ENCODE measurements at regions not wholly inside any gene's neighbourhood (a gene's known extent, or its start where the extent isn't known, plus 50 kb on each side); places are given as distances from the start of the nearest gene placed in this dataset.

GRCh38 chr20:52780462-52780861, 191.7 kb upstream of the TSHZ2 start:
- no peak overlapping the region for H3K23ac ChIP-seq (ENCODE audit: low read depth, low read length)
- H3K56ac ChIP-seq (ENCODE audit: extremely low read depth, insufficient read depth, low read length), result no peak overlapping the region
- H4K91ac ChIP-seq (ENCODE audit: insufficient read depth, low read depth, low read length), result no peak overlapping the region
- no peak overlapping the region for H2BK15ac ChIP-seq (ENCODE audit: low read depth, low read length)
- H2AK5ac ChIP-seq (ENCODE audit: low read depth, low read length), result no peak overlapping the region
- TF ChIP-seq RAD21 (IDR thresholded peaks at IDR 0.05; ENCODE audit: low read length) (no peak), FOS (IDR thresholded peaks at IDR 0.05; ENCODE audit: low read depth, low read length) (no peak), MAZ (IDR thresholded peaks at IDR 0.05; ENCODE audit: borderline replicate concordance, low read depth, low read length) (no peak), CHD1 (IDR thresholded peaks at IDR 0.05; ENCODE audit: low read depth, low read length) (no peak), RCOR1 (IDR thresholded peaks at IDR 0.05; ENCODE audit: insufficient replicate concordance, low read length) (no peak), MAFK (IDR thresholded peaks at IDR 0.05; ENCODE audit: low read depth, low read length) (no peak), USF2 (IDR thresholded peaks at IDR 0.05; ENCODE audit: low read depth, low read length) (no peak), POLR2A (IDR thresholded peaks at IDR 0.05; ENCODE audit: low read depth, low read length) (no peak), MXI1 (IDR thresholded peaks at IDR 0.05; ENCODE audit: borderline replicate concordance, low read depth, low read length) (no peak), NFE2L2 (IDR thresholded peaks at IDR 0.05; ENCODE audit: low read depth, low read length) (no peak), BHLHE40 (IDR thresholded peaks at IDR 0.05; ENCODE audit: low read depth, low read length) (no peak)
- no peak overlapping the region for H2BK5ac ChIP-seq (ENCODE audit: low read depth, low read length, poor library complexity, severe bottlenecking)
- no peaks in the 10 kb centered on the region for H3K79me1 ChIP-seq (ENCODE audit: low read depth in 1 of 2, low read length in 2 of 2)
- in situ Hi-C loops (cut with MboI; ENCODE audit: low sequenced_read_pairs), result no loop called here
- no peak overlapping the region for H4K8ac ChIP-seq (ENCODE audit: low read depth in 2 of 2, low read length in 2 of 2)
- H2AK9ac ChIP-seq (replicated peaks; ENCODE audit: low read depth, low read length, poor library complexity), result no peak overlapping the region
- no peaks in the 10 kb centered on the region for H3K4me1 ChIP-seq (ENCODE audit: control insufficient read depth, insufficient read depth, low read length)
- no peaks in the 10 kb centered on the region for H3K27me3 ChIP-seq (ENCODE audit: control insufficient read depth, insufficient read depth, low read length)
- H4K20me1 ChIP-seq (ENCODE audit: insufficient read depth, low read length), result no peaks in the 10 kb centered on the region
- no peak overlapping the region for H4K5ac ChIP-seq (ENCODE audit: low read depth, low read length)
- H3K14ac ChIP-seq (replicated peaks; ENCODE audit: low read depth, low read length), result no peak overlapping the region
- no peak overlapping the region for H3K18ac ChIP-seq (ENCODE audit: low read depth, low read length)
- no peak overlapping the region for H3K4ac ChIP-seq (ENCODE audit: low read depth, low read length)
- WGBS, 2 experiments (ENCODE audit: extremely low coverage in 2 of 2, insufficient read length in 1 of 2), result no CpG with 5 or more reads among the region's 2 CpGs
- no TSS peak for BruUV-seq (replicated peaks)
- H2BK120ac ChIP-seq (ENCODE audit: low read depth, low read length), result no peak overlapping the region
- ChIA-PET POLR2A (ENCODE audit: unreplicated experiment) (no interaction called here), CTCF (no interaction called here)
- intact Hi-C loops (cut with micrococcal nuclease), result no loop called here
- DNase-seq (no peak), ATAC-seq (ENCODE audit: low read depth) (no peak)
- no peaks in the 10 kb centered on the region for H3K36me3 ChIP-seq (ENCODE audit: control insufficient read depth, insufficient read depth, low read length)
- H2BK20ac ChIP-seq (ENCODE audit: low read depth, low read length), result no peak overlapping the region
- H3K9me1 ChIP-seq (ENCODE audit: insufficient read depth, low read length), result no peaks in the 10 kb centered on the region
- H2AFZ ChIP-seq (replicated peaks; ENCODE audit: low read length, poor library complexity), result no peak overlapping the region
- no peak overlapping the region for H3K9ac ChIP-seq (ENCODE audit: low read depth, low read length)
- dilution Hi-C loops (cut with HindIII; ENCODE audit: low sequenced_read_pairs, unreplicated experiment), result no loop called here
- H3K4me3 ChIP-seq (ENCODE audit: insufficient read depth, low read depth, low read length), result no peak overlapping the region
- H3K27ac ChIP-seq (ENCODE audit: insufficient read depth, low read length), result no peak overlapping the region
- no peak overlapping the region for H3K4me2 ChIP-seq (ENCODE audit: low read depth, low read length)
- no peaks in the 10 kb centered on the region for H3K9me3 ChIP-seq (ENCODE audit: control insufficient read depth, insufficient read depth, low read length)

Data from IMR-90 (cell line).